NCI-H524 (cell line): ENCODE measurements at regions not wholly inside any gene's neighbourhood (a gene's known extent, or its start where the extent isn't known, plus 50 kb on each side); places are given as distances from the start of the nearest gene placed in this dataset.

ENCODE experiments used
- DNase-seq, 2 experiments: peaks; one replicate each; lab custom pipeline; 2025; lab: John Stamatoyannopoulos, UW

GRCh38 chr2:120455390-120455789, 109.5 kb downstream of the INHBB start:
- no peak for DNase-seq

GRCh38 chr2:120456867-120457266, 110.9 kb downstream of the INHBB start:
- no peak for DNase-seq

- no peak for DNase-seq
Measured at GRCh38 chr2:120460511-120460910, 114.6 kb downstream of the INHBB start.

GRCh38 chr2:120461092-120461491, 115.2 kb downstream of the INHBB start:
- DNase-seq: no peak

GRCh38 chr2:120461546-120462537, 115.9 kb downstream of the INHBB start:
- no peak for DNase-seq

GRCh38 chr2:120463527-120463926, 117.6 kb downstream of the INHBB start:
- DNase-seq: no peak

- no peak for DNase-seq
Measured at GRCh38 chr2:120463996-120464395, 118.1 kb downstream of the INHBB start.

- DNase-seq: no peak
Measured at GRCh38 chr2:120464448-120464931, 118.6 kb downstream of the INHBB start.

GRCh38 chr2:120465012-120465700, 119.2 kb downstream of the INHBB start:
- no peak for DNase-seq

- no peak for DNase-seq
Measured at GRCh38 chr2:120465701-120465988, 119.7 kb downstream of the INHBB start.

- DNase-seq: no peak
Measured at GRCh38 chr2:120465989-120466703, 120.2 kb downstream of the INHBB start.

- DNase-seq: no peak
Measured at GRCh38 chr2:120466704-120467054, 120.7 kb downstream of the INHBB start.

- no peak for DNase-seq
Measured at GRCh38 chr2:120468136-120468535, 122.2 kb downstream of the INHBB start.

GRCh38 chr2:120469426-120469825, 123.5 kb downstream of the INHBB start:
- no peak for DNase-seq

- no peak for DNase-seq
Measured at GRCh38 chr2:120470041-120470965, 124.4 kb downstream of the INHBB start.

GRCh38 chr2:120471166-120471565, 125.2 kb downstream of the INHBB start:
- no peak for DNase-seq

GRCh38 chr2:120472031-120472430, 126.1 kb downstream of the INHBB start:
- DNase-seq: no peak

- no peak for DNase-seq
Measured at GRCh38 chr2:120472891-120473309, 127.0 kb downstream of the INHBB start.

GRCh38 chr2:120473522-120474271, 127.8 kb downstream of the INHBB start:
- DNase-seq: no peak

- no peak for DNase-seq
Measured at GRCh38 chr2:120474486-120474885, 128.6 kb downstream of the INHBB start.

- no peak for DNase-seq
Measured at GRCh38 chr2:120476141-120476540, 130.2 kb downstream of the INHBB start.
